Stimulated activated CD4-positive, alpha-beta T cell treated with anti-CD3 and anti-CD28 coated beads, TNF-alpha, amount 100 ng/mL, for 48 hours (primary cell): ENCODE measurements at regions not wholly inside any gene's neighbourhood (a gene's known extent, or its start where the extent isn't known, plus 50 kb on each side); places are given as distances from the start of the nearest gene placed in this dataset.

Source experiments
- DNase-seq, 3 donors: peaks; one replicate each; pipeline ENCODE4 v3.0.0-alpha.2; 2020; ENCODE audit warnings: low read depth in 3 of 3

DNA sequence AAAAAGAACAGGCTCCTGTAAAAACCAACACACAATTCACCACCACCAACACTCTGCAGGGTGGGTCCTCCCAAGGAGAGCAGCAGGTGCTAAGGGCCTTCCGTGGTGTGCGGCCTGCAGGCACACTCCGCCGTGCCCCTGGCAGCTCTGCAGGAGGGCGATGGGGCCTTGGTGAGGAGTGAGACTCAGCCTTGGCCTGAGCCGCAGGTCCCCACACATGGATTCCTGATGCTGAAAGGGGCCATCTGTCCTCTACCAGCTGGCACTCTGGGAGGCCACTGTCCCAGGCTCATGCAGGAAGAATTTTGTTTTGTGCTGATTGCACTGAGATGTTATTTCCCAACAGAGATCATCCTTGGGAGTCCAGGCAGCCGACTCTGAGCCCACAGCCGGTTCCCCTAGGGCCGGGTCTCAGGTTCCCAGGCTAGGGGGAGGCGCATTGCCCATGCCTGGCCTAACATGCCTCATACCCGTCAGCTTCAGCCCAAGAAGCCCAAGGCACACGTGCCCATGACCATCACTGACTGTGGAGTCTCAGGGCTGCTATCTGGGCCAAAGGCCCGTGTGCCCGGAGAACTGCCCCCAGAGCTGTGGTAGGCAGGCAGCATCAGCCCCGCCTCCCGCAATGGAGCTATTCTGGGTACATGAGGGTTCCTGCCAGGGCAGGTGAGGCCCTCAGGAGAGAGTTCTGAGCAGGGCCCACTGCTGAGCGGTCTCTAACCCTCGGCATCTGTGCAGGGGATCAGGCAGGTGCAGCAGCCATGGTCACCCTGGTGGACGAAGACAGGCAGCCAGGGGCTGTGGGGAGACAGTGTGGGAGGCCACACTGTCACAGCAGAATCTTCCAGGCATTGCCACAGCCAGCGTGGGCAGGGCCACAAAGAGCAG, 97.9 kb upstream of the ZNF469 start:
- DNase-seq, result no peak

DNA sequence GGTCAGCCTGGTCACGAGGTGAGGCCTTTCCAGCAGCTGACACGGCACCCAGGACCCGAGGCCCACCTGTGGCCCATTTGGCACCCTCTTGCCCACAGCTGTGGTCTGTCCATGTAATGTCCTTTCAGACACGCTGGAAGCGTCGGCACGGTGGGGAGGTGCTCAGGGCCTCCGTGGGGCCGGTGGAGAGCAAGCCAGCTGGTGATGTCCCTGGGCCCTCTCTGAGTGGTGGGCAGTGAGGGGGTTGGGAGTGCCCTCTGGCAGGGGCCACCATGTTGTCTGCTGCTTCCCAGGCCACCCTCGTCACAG, 97.3 kb upstream of the ZNF469 start:
- DNase-seq, result no peak

DNA sequence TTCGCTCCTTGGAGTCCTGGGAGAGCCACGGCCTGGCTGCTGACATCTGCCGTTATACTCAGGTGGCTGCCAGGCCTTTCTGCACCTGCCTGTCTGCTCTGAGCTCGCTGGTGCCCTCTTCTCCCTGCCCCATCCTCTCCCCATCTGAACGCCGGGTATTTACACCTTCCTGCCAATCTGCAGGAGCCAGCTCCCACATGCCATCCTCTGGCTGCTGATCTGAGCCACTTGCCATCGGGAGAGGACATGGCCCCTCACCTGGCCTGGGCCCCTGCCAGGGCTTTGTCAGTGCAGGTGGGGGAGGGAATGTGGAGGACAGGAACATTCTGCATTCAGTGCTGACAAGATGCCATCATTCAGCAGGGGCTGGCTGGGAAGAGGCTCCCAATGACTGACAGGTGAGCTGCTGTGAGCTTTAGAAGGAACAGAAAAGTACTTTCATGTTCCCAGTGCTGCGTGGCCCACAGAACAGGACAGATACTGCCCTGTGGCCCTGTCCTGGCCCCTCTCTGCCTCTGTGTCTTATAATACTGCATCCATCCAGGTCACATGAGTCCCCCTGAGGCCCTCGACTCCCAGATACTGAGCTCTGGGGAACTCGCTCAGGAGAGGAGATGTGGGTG, 96.3 kb upstream of the ZNF469 start:
- no peak for DNase-seq

DNA sequence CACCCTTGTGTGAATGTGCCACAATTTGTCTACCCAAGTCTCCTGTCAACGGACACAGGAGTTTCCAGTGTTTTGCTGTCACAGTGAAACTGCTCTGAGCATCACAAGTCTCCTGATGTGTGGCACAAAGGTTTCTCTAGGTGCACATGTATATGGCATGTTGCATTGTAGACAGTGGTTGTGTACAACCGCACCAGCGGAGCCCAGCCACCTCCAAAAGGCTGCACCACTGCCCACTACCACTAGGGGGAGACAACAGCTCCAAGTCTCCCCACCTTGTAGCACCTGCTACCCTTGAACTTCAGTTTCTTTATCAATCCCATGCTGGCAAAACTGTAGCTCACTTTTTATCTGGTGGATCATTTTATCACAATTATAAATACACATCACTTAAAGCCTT, 95.5 kb upstream of the ZNF469 start:
- DNase-seq, result peak in 1 of 3 donors; percentile 11

DNA sequence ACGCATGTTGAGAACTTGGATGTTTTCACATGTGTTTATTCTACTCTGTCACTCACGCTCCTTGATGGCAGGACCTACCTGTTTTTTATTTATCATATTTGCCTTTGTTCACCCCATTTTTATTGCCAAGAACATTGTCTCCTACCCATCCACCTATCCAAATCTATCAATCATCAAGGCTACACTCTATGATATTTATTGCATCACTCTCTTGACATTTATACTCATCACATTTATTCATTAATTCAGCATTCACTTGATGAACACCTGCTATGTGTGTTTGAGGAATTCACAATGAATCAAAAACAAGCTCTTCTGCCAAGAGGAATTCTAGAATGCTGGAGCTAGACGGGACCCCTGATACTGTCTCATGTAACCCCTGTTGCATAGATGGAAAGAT, 94.5 kb upstream of the ZNF469 start:
- DNase-seq, result no peak

DNA sequence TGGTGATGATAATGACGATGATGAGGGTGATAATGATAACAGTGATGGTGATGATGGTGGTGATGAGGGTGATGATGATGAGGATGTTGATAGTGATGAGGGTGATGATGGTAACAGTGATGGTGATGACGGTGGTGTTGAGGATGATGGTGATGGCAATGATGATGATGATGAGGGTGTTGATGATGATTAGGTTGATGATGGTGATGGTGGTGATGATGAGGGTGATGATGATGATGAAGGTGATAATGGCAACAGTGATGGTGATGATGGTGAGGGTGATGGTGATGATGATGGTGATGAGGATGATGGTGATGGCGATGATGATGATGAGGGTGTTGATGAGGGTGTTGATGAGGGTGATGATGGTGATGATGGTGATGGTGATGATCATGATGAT, 93.8 kb upstream of the ZNF469 start:
- DNase-seq, result no peak

DNA sequence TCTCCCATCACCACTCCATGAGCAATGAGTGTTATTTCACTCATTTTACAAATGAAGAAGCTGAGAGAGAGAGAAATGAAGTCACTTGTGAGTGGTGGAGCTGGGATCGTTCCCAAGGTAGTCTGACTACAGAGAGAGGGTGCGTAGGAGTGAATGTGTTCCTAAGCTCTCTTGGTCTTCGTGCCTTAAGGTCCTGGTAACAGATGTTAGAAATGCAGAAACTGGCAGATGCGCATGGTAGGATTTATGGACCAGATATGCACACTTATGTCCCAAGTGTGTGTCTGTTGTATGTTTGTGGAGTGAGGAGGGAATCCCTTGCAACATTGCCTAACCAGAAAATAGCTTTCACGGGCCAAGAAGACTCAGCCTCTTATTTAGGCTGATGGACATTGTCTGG, 93.2 kb upstream of the ZNF469 start:
- no peak for DNase-seq

DNA sequence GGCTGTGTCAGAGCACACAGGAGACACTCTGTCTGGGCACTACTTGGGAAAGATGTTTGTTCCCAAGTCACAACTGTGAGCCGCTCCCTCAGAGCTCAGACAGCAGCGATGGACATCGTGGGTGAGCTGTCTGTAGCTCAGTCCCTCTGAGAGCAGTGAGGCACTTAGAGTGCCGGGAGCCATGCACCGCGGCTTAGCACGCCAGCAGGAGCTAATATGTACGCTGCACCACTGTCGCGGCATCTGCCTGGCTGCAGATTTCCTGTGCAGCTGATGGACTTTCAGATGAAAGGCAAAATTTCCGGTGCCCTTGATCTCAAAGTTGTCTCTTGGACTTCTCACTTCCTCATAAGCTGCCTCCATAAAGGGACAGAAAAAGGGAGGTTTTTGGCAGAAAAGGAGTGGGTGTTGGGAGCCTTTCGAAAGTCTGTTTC, 92.8 kb upstream of the ZNF469 start:
- DNase-seq, result no peak

DNA sequence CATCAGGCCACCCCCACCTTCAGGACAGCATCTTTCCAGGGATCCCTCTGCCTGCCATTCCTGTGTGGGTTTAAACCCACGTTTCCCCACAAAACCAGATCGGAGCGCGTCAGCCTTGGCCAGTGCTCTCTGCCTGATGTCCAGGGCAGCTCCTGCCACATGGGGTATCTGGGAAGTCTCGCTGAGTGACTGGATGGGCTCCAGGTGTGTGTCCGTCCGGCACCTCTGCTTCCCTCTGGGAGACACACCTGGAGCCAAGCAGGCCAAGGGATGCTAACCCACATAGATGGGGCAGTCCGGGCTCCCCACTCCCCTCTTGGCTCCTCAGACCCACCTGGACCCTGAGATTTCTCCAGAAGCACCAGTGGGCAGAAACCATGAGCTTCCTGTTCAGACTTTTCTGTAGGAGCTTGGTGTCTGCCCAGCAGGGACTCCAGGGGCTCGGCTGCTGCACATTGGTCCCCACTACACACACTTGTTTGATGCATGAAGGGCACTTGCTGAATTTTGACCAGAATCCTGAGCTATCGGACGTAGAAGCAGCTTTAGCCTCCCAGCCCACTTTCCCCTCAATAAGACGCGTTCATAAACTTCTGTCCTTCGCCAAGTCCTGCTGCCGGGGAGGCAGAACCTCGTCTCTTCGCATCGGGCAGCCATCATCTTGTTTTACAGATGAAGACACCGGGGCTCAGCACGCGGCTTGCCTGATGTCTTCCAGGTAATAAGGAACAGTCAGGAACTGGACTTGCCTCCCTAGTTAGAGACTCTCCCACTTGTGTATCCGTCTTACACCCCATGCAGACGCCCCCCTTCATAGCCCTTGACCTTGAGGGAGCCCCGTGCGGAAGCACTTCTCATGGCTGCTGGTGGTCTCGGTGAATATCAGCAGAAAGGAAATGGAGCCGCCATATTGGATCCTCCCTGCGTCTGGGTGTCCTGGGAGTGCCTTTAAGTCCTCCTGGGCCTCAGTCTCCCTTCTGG, 91.6 kb upstream of the ZNF469 start:
- no peak for DNase-seq

DNA sequence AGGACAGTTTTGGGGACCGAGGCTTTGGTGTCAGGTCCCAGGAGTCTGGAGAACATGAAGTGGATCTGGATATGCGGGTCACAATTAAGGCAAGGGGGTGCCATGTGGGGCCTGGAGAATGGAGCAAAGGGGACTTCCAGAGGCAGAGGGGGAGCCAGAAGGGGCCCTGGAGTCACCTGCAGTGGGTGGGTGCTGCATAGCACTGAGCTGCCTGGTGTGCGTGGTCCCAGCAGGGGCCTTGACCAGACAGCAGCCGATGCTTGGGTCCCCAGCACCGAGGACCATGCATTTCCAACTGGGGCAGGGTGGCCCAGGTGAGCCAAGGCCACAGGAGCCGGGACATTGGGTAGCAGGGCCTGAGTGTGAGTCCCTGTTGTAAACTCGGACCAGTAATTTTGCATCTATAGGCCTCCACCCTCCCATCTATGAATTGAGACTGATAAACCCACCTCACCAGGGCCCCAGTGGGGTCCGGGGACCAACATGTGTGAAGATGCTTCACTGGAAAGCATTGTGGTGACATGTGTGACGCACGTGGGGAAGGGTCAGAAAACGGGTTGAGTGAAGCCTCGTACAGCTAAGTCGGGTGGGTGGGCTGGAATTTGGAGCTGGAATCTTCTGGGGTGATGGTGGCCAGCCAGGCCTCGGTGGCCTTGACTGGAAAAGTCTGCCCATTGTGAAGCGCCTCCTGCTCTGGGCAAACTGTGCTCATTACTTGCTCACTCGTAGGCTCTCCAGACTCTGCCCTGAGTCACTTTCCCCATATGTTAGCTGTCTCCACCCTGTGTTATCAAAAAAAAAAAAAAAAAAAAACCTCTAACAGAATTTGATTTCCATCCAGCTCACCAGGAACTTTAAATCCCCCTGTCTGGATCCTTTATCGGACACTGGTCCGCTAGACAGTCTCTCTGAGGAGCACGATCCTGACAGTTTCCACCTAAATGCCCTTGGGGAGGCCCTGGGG, 90.5 kb upstream of the ZNF469 start:
- DNase-seq, result no peak

DNA sequence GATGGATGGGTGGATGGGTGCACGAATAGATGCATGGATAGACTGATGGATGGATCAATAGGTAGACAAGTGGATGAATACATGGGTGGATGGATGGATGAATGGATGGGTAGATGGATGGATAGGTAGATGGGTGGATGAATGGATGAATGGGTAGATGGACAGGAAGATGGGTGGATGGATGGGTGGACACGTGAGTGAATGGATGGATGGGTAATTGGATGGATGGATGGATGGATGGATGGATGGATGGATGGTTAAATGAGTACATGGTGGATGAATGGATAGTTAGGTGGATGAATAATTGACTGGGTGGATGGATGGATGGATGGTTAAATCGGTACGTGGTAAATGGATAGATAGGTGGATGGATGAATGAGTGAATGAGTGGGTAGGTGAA, 89.7 kb upstream of the ZNF469 start:
- DNase-seq, result no peak

DNA sequence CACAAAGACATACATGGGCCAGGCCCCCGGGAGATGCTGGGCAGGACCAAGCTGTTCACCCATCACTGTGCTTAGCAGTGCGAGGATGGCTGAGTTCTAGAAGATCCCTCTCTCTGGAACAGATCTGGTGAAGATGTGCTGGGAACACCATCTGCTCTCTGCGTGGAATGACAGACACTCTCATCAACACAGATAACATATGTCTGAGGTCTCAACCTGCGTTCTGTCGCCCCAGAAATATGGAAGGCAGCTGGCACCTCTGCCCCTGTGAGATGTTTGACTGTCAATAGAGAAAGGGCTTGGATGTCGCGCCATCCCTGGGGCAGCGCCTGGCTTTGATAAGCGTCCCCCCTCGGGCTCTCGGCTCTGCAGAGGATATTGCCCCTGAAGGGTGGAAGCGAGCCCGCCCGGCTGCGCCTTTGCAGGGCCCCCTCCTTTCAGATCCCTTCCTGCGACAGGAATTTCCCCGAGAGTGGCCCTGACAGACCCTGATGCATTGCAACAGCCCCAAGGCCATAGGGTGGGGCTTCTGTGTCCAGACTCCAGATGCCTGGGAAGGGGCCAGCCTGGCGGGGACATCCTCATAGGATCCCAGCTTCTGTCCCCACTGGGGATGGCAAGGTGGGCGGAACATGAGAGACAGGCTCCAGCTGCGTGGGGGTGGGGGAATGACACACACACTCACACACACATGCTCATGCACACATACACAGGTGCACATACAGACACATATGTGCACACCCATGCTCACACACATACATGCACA, 86.9 kb upstream of the ZNF469 start:
- DNase-seq, result no peak

DNA sequence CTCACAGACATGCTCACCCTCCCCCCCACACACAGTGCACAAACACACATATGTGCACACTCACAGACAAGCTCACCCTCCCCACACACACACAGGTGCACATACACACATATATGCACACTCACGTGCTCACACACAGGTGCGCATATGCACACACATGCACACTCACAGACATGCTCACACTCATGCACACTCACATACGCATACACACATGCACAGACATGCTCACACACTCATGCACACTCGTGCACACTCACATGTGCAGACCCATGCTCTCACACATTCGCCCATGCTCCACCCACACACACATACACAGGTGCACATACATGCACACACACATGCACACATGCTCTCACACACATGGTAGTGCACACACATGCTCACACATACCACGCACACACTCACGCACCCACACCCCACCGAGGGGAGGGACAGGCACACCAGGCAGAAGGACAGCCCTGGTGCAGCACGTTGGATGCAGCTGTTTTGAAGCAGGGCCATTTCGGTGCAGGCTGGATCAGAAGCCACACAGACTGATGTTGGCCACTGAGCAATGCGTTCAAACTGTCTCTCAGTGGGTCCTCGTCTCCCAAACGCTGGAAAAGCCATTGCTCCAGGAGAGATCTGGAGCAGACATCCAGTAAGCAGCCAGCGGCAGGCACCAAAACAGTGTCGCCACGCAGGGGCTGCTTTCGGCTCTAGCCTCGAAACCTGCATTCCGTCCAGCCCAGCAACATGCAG, 86.2 kb upstream of the ZNF469 start:
- DNase-seq, result no peak

DNA sequence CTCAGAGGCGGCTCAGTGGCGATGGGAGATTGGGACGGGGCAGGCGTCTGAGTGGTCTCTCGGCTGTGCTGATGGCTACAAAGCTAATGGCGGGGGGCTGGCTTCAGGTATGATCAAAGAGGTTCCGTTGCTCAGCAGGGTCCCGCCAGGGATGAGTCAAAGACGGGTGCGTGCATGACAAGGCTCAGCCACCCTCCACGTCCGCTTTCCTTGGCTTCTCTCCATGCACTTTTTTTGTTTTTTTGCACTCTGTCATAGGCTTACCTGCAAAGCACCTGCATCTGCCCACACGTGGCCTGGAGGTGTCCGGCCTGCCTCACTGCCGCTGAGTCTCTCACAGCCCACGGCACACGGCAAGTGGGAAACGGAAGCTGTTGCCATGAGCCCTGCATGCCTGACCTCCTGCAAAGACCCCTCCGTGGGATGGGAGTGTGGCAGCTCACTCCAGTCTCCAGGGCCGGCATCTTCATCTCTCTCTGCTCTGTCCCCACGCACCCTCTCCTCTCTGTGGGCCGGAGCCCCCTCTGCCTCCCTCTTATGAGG, 85.5 kb upstream of the ZNF469 start:
- no peak for DNase-seq

DNA sequence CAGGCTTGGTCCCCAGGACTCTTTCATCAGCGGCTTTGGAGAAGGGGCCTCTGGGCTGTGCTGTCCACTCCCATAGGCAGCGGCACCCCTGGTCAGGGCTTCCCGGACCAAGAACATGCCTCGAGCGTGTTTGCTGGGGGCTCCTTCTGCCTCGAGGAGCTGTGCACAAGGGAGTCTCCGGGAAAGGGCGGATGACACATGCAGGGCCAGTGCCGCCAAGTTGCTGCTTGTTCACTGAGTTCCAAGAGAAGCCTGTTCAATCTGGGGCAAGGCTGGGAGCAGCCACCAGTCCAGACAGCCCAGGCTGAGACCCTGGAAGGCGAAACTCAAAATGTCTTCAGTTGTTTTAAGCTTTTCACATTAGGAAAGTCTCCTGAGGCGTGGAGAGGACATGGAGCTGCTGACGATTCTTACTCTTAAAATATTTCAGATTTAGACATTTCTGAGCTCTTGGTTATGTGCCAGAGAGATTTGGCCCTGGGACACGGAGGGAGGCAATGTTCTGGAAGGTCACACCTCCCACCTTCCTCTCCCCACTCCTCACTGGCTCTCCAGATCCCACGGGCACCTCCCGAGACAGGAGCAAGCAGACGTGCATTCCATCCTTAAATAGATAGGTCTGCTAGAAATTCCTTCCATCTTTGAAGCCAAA, 84.5 kb upstream of the ZNF469 start:
- DNase-seq, result no peak

DNA sequence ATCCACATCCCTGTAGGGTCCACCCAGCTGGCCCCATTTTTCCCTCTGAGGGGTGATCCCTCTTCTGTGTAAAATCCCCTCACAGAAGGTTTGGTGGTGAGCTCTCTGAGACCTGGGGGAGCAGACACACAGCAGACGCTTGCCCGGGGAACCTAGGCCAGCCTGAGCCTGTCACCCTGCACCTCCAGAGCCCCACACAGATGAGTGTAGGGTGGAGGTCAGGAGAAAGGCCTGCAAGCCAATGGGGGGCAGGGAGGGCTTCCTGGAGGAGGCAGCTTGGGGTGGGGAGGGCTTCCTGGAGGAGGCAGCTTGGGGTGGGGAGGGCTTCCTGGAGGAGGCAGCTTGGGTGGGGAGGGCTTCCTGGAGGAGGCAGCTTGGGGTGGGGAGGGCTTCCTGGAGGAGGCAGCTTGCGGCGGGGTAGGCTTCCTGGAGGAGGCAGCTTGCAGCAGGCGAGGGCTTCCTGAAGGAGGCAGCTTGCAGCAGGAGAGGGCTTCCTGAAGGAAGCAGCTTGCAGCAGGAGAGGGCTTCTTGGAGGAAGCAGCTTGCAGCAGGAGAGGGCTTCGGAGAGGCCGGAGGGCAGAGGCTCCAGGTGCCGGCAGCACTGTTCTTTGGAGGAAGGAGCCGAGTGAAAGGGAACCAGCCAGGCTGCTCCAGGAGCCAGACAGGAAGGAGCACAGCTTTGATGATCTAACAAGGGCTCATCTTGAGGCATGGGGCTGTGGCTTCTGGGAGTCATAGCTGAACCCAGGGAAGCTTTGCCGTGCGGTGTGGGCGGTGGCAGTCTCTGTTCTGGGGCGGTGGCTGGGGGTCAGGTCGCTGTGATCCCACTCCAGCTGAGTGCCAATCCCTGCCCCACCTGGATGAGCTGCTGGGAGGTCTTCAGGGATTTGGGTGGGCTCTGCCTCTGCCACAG, 83.7 kb upstream of the ZNF469 start:
- DNase-seq, result no peak

DNA sequence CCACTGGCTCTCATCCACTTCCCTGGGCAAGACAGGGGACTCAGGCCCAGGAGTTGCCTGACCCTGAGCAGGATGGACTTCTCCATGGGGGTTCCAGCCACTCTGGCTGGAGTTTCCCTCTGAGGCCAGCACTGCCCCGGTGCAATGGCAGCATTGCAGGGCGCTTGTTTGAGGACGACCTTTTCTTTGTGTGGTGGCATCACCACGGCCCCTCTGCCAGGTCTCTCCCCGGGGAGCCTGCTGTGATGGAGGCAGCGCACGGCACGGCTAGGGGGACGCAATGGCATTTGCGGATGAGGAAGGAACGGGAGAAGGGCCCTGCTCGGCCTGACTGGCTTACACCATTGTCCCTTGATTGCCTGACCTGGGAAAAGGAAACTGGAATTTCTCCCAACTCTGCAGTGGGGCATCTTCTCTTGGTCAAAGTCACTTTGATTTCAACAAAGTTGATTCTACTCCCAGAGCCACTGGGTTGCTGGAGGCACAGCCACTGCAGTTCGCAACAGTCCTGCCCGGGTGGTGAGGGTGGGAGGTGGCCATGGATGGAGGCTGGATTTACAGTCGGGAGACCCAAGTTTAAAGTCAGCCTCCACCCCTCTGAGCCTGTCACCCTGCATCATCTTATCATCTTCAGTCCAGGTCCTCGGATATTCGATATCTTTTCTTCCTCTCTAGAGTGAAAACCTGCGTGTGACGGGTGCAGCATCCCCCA, 82.9 kb upstream of the ZNF469 start:
- DNase-seq, result no peak
